RWPE2 (cell line): ENCODE measurements at regions not wholly inside any gene's neighbourhood (a gene's known extent, or its start where the extent isn't known, plus 50 kb on each side); places are given as distances from the start of the nearest gene placed in this dataset.

Source experiments
- ATAC-seq: fragments of 200-7000 bp; cut with Tn5 transposase; 3 replicates; pipeline ENCODE4 v1.9.1; 2021; ENCODE audit warnings: low read depth
- DNase-seq: peaks from one replicate; pipeline ENCODE4 v3.0.0-alpha.2; 2020; ENCODE audit warnings: low spot score
- H3K27ac ChIP-seq: fragments of 450-650 bp; 2 replicates; pipeline ENCODE4 v1.5.1; 2017; ENCODE audit warnings: mild to moderate bottlenecking; ENCODE audit not compliant: poor library complexity, severe bottlenecking
- H3K27me3 ChIP-seq: fragments of 250-450 bp; sonication (Bioruptor Pico); 2 replicates; pipeline ENCODE4 v1.5.1; 2021; ENCODE audit warnings: mild to moderate bottlenecking, moderate library complexity; ENCODE audit not compliant: insufficient read depth, poor library complexity, severe bottlenecking
- H3K36me3 ChIP-seq: fragments of 250-450 bp; sonication (Bioruptor Pico); 2 replicates; pipeline ENCODE4 v1.5.1; 2020; ENCODE audit warnings: low read depth, mild to moderate bottlenecking, moderate library complexity
- H3K4me1 ChIP-seq: fragments of 250-450 bp; sonication (Bioruptor Pico); 2 replicates; pipeline ENCODE4 v1.5.1; 2021; ENCODE audit warnings: mild to moderate bottlenecking, moderate library complexity; ENCODE audit not compliant: insufficient read depth, poor library complexity, severe bottlenecking
- H3K4me3 ChIP-seq: fragments of 250-450 bp; sonication (Bioruptor Pico); 2 replicates; pipeline ENCODE4 v1.5.1; 2021; ENCODE audit warnings: mild to moderate bottlenecking, moderate library complexity; ENCODE audit not compliant: severe bottlenecking
- H3K9me3 ChIP-seq: fragments of 250-450 bp; sonication (Bioruptor Pico); 2 replicates; pipeline ENCODE4 v1.5.1; 2021; ENCODE audit warnings: mild to moderate bottlenecking, moderate library complexity; ENCODE audit not compliant: severe bottlenecking
- CTCF ChIP-seq: fragments of 450-650 bp; IDR thresholded peaks from one replicate; pipeline ENCODE4 v1.5.1; 2017; ENCODE audit warnings: mild to moderate bottlenecking, moderate library complexity; ENCODE audit not compliant: poor library complexity, severe bottlenecking

- H3K4me3 ChIP-seq, result no peak overlapping the region
- H3K4me1 ChIP-seq, result no peaks in the 10 kb centered on the region
- DNase-seq, result no peak
- no peaks in the 10 kb centered on the region for H3K9me3 ChIP-seq
- H3K27ac ChIP-seq, result no peak overlapping the region
- no peaks in the 10 kb centered on the region for H3K27me3 ChIP-seq
- H3K36me3 ChIP-seq, result no peaks in the 10 kb centered on the region
- no peak for ATAC-seq
- no peak for TF ChIP-seq CTCF
These were observed 554.6 kb upstream of the TNP1 start for GRCh38 chr2:217414429-217414828.

GRCh38 chr2:217413193-217413592 lies 553.3 kb upstream of the TNP1 start:
- no peaks in the 10 kb centered on the region for H3K36me3 ChIP-seq
- H3K9me3 ChIP-seq, result no peaks in the 10 kb centered on the region
- no peak overlapping the region for H3K27ac ChIP-seq
- H3K4me3 ChIP-seq, result no peak overlapping the region
- no peaks in the 10 kb centered on the region for H3K4me1 ChIP-seq
- no peaks in the 10 kb centered on the region for H3K27me3 ChIP-seq
- ATAC-seq (no peak), DNase-seq (no peak)
- TF ChIP-seq CTCF, result no peak

- Histone ChIP-seq H3K9me3 (no peaks in the 10 kb centered on the region), H3K27me3 (no peaks in the 10 kb centered on the region), H3K4me3 (no peak overlapping the region), H3K4me1 (no peaks in the 10 kb centered on the region), H3K36me3 (no peaks in the 10 kb centered on the region), H3K27ac (no peak overlapping the region)
- DNase-seq (no peak), ATAC-seq (no peak)
- no peak for TF ChIP-seq CTCF
These were observed 552.9 kb upstream of the TNP1 start for GRCh38 chr2:217412721-217413120.

GRCh38 chr2:217412277-217412676 lies 552.4 kb upstream of the TNP1 start:
- no peaks in the 10 kb centered on the region for H3K36me3 ChIP-seq
- no peak overlapping the region for H3K27ac ChIP-seq
- no peak for TF ChIP-seq CTCF
- ATAC-seq (no peak), DNase-seq (no peak)
- H3K9me3 ChIP-seq, result no peaks in the 10 kb centered on the region
- no peaks in the 10 kb centered on the region for H3K27me3 ChIP-seq
- no peak overlapping the region for H3K4me3 ChIP-seq
- H3K4me1 ChIP-seq, result no peaks in the 10 kb centered on the region

- no peaks in the 10 kb centered on the region for H3K27me3 ChIP-seq
- no peak overlapping the region for H3K27ac ChIP-seq
- no peaks in the 10 kb centered on the region for H3K4me1 ChIP-seq
- DNase-seq, result no peak
- H3K4me3 ChIP-seq, result no peak overlapping the region
- H3K36me3 ChIP-seq, result no peaks in the 10 kb centered on the region
- no peak for ATAC-seq
- no peaks in the 10 kb centered on the region for H3K9me3 ChIP-seq
- no peak for TF ChIP-seq CTCF
These were observed 550.8 kb upstream of the TNP1 start for GRCh38 chr2:217410681-217410960.
